ENCODE measurements at regions not wholly inside any gene's neighbourhood (a gene's known extent, or its start where the extent isn't known, plus 50 kb on each side); places are given as distances from the start of the nearest gene placed in this dataset.

- TF ChIP-seq POLR2A (IDR thresholded peaks at IDR 0.05) (no peak), CTCF (IDR thresholded peaks at IDR 0.05) (no peak)
- Histone ChIP-seq H3K27me3 (peaks cover 0 to 13% (median 0%) of the 10 kb centered on the region in 9 donors), H3K9me3 (peaks cover 0 to 4% (median 0%) of the 10 kb centered on the region in 12 donors), H3K27ac (no peak overlapping the region), H3K4me1 (no peaks in the 10 kb centered on the region), H3K36me3 (no peaks in the 10 kb centered on the region), H3K4me3 (no peak overlapping the region)
- ATAC-seq = no peak
- intact Hi-C loops (cut with DNase I) = no loop called here
- DNase-seq = no peak
- 65 to 82% (median 76%) methylated on average over 8 of the region's 8 CpGs for WGBS, 4 donors
Observed at GRCh38 chr20:48564982-48565539, 262.7 kb downstream of the PREX1 start.

- intact Hi-C loops (cut with DNase I) = no loop called here
- DNase-seq (no peak), ATAC-seq (no peak)
- H3K4me1 ChIP-seq = no peaks in the 10 kb centered on the region
- WGBS, 4 donors = 92 to 94% (median 93%) methylated on average over 18 to 21 of the region's 21 CpGs
- no peak overlapping the region for H3K27ac ChIP-seq
- H3K4me3 ChIP-seq = no peak overlapping the region
- H3K36me3 ChIP-seq = no peaks in the 10 kb centered on the region
- peaks cover 0 to 13% (median 0%) of the 10 kb centered on the region in 9 donors for H3K27me3 ChIP-seq
- H3K9me3 ChIP-seq = peaks cover 0 to 4% (median 0%) of the 10 kb centered on the region in 12 donors
- no peak for TF ChIP-seq CTCF (IDR thresholded peaks at IDR 0.05)
- TF ChIP-seq POLR2A (IDR thresholded peaks at IDR 0.05) = no peak
Observed at GRCh38 chr20:48563191-48563870, 264.5 kb downstream of the PREX1 start.

- no peak for TF ChIP-seq POLR2A (IDR thresholded peaks at IDR 0.05)
- no peak for TF ChIP-seq CTCF (IDR thresholded peaks at IDR 0.05)
- H3K36me3 ChIP-seq = no peaks in the 10 kb centered on the region
- no peak overlapping the region for H3K4me3 ChIP-seq
- H3K27ac ChIP-seq = no peak overlapping the region
- H3K9me3 ChIP-seq = peaks cover 0 to 4% (median 0%) of the 10 kb centered on the region in 12 donors
- DNase-seq = no peak
- no peaks in the 10 kb centered on the region for H3K4me1 ChIP-seq
- H3K27me3 ChIP-seq = peaks cover 0 to 13% (median 0%) of the 10 kb centered on the region in 9 donors
- no peak for ATAC-seq
- 73 to 79% (median 76%) methylated on average over 5 of the region's 5 CpGs for WGBS, 4 donors
- intact Hi-C loops (cut with DNase I) = no loop called here
Observed at GRCh38 chr20:48562586-48563116, 265.1 kb downstream of the PREX1 start.

- peaks cover 0 to 1% (median 0%) of the 10 kb centered on the region in 9 donors for H3K27me3 ChIP-seq
- DNase-seq (no peak), ATAC-seq (no peak)
- 79 to 85% (median 82%) methylated on average over 4 of the region's 4 CpGs for WGBS, 4 donors
- H3K4me1 ChIP-seq = no peaks in the 10 kb centered on the region
- H3K36me3 ChIP-seq = no peaks in the 10 kb centered on the region
- no peak overlapping the region for H3K27ac ChIP-seq
- no peaks in the 10 kb centered on the region for H3K9me3 ChIP-seq
- TF ChIP-seq CTCF (IDR thresholded peaks at IDR 0.05) = no peak
- no peak for TF ChIP-seq POLR2A (IDR thresholded peaks at IDR 0.05)
- intact Hi-C loops (cut with DNase I) = no loop called here
- H3K4me3 ChIP-seq = no peak overlapping the region
Observed at GRCh38 chr20:48558906-48559305, 268.9 kb downstream of the PREX1 start.
